ENCODE measurements at regions not wholly inside any gene's neighbourhood (a gene's known extent, or its start where the extent isn't known, plus 50 kb on each side); places are given as distances from the start of the nearest gene placed in this dataset.

DNA sequence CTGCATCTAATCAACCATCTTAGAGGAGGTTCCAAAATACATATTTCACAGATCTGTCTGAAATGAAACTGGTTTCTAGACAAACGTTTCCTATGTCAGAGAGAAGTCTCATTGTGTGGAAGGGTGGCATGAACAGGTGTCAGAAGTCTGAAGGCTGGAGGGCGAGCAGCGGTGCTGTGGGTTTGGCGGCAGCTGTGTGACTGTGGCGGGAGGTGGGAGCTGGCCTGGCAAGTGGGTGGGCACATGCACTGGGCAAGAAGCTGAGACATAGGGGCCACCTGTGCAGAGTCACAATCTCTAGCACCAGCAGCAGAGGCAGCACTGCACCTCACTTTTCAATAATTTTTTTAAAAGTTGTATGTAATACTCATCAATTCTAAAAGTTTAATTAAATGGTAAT, 346.3 kb downstream of the DSC3 start:
- TF ChIP-seq, protein P1, sequence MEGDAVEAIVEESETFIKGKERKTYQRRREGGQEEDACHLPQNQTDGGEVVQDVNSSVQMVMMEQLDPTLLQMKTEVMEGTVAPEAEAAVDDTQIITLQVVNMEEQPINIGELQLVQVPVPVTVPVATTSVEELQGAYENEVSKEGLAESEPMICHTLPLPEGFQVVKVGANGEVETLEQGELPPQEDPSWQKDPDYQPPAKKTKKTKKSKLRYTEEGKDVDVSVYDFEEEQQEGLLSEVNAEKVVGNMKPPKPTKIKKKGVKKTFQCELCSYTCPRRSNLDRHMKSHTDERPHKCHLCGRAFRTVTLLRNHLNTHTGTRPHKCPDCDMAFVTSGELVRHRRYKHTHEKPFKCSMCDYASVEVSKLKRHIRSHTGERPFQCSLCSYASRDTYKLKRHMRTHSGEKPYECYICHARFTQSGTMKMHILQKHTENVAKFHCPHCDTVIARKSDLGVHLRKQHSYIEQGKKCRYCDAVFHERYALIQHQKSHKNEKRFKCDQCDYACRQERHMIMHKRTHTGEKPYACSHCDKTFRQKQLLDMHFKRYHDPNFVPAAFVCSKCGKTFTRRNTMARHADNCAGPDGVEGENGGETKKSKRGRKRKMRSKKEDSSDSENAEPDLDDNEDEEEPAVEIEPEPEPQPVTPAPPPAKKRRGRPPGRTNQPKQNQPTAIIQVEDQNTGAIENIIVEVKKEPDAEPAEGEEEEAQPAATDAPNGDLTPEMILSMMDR (conservative IDR thresholded peaks at IDR 0.05; ENCODE audit: low read depth, low read length): no peak
- Histone ChIP-seq H3K27me3 (ENCODE audit: insufficient read depth, low read depth) (no peaks in the 10 kb centered on the region), H3K9ac (no peak overlapping the region), H3K4me1 (ENCODE audit: low read depth, poor library complexity, severe bottlenecking) (no peaks in the 10 kb centered on the region), H3K79me2 (ENCODE audit: insufficient read depth, low read depth) (no peaks in the 10 kb centered on the region), H3K36me3 (ENCODE audit: insufficient read depth) (no peaks in the 10 kb centered on the region), H3K27ac (no peak overlapping the region), H3K4me3 (IDR thresholded peaks at IDR 0.05; ENCODE audit: insufficient read depth, low read depth, low read length) (no peak overlapping the region), H3K4me2 (no peak overlapping the region), H2AFZ (ENCODE audit: low read depth) (no peak overlapping the region), H4K20me1 (ENCODE audit: insufficient read depth) (no peaks in the 10 kb centered on the region)

- no peak overlapping the region for H3K9ac ChIP-seq
- H3K27me3 ChIP-seq (ENCODE audit: insufficient read depth, low read depth): no peaks in the 10 kb centered on the region
- H3K36me3 ChIP-seq (ENCODE audit: insufficient read depth): no peaks in the 10 kb centered on the region
- H3K4me3 ChIP-seq (IDR thresholded peaks at IDR 0.05; ENCODE audit: insufficient read depth, low read depth, low read length): no peak overlapping the region
- no peak overlapping the region for H3K27ac ChIP-seq
- TF ChIP-seq, protein P1 (conservative IDR thresholded peaks at IDR 0.05; ENCODE audit: low read depth, low read length): no peak
- H2AFZ ChIP-seq (ENCODE audit: low read depth): no peak overlapping the region
- no peaks in the 10 kb centered on the region for H3K79me2 ChIP-seq (ENCODE audit: insufficient read depth, low read depth)
- H4K20me1 ChIP-seq (ENCODE audit: insufficient read depth): no peaks in the 10 kb centered on the region
- H3K4me2 ChIP-seq: no peak overlapping the region
- no peaks in the 10 kb centered on the region for H3K4me1 ChIP-seq (ENCODE audit: low read depth, poor library complexity, severe bottlenecking)
Observed at GRCh38 chr18:30694773-30695172, 347.8 kb downstream of the DSC3 start.

DNA sequence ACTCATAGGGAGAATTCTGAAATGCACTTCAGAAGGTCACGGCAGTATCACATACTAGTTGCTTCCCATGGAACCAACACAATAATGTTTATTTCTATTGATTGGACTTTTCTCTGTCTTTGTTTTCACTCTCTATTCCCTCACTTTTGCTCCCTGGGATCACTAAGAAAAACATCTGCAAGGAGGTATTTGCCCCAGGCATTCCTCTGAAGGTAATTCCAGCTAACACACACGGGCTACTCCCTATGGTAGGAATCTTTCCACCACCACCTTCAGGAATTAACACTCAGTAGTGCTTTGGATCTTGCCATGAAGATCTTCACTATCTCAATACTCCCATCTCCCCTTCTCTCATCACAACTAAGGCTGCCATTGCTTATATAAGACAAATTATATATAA, 353.3 kb downstream of the DSC3 start:
- Histone ChIP-seq H4K20me1 (ENCODE audit: insufficient read depth) (no peaks in the 10 kb centered on the region), H2AFZ (ENCODE audit: low read depth) (no peak overlapping the region), H3K27me3 (ENCODE audit: insufficient read depth, low read depth) (no peaks in the 10 kb centered on the region), H3K4me2 (no peak overlapping the region), H3K36me3 (ENCODE audit: insufficient read depth) (no peaks in the 10 kb centered on the region), H3K4me1 (ENCODE audit: low read depth, poor library complexity, severe bottlenecking) (no peaks in the 10 kb centered on the region), H3K27ac (no peak overlapping the region), H3K79me2 (ENCODE audit: insufficient read depth, low read depth) (no peaks in the 10 kb centered on the region), H3K4me3 (IDR thresholded peaks at IDR 0.05; ENCODE audit: insufficient read depth, low read depth, low read length) (no peak overlapping the region), H3K9ac (no peak overlapping the region)
- TF ChIP-seq, protein P1 (conservative IDR thresholded peaks at IDR 0.05; ENCODE audit: low read depth, low read length): no peak

DNA sequence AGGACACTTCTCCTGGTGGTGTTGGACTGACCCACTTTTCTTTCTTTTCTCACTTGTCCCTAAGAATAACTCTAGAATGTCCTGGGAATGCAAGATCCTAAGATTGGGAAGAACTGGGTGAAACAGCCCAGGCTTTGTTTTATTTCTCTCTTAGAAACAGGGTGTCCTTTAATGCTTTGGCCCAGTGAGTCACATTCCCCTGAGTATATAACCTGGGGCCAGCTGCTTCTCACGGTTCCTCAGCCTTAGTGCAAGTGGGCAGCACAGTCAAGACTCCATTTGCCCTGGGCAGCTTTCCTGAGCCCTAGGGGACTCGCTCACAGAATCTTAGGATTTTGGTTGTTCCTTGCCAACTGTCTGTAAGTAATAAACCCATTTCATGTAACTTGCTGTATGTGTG, 355.0 kb downstream of the DSC3 start:
- H3K27me3 ChIP-seq (ENCODE audit: insufficient read depth, low read depth): no peaks in the 10 kb centered on the region

More for the DNA sequence above, 355.0 kb downstream of the DSC3 start:
- H3K36me3 ChIP-seq (ENCODE audit: insufficient read depth): no peaks in the 10 kb centered on the region
- H3K27ac ChIP-seq: no peak overlapping the region
- no peak overlapping the region for H2AFZ ChIP-seq (ENCODE audit: low read depth)
- no peak overlapping the region for H3K9ac ChIP-seq
- TF ChIP-seq, protein P1 (conservative IDR thresholded peaks at IDR 0.05; ENCODE audit: low read depth, low read length): no peak
- H3K4me3 ChIP-seq (IDR thresholded peaks at IDR 0.05; ENCODE audit: insufficient read depth, low read depth, low read length): no peak overlapping the region
- no peaks in the 10 kb centered on the region for H3K4me1 ChIP-seq (ENCODE audit: low read depth, poor library complexity, severe bottlenecking)
- H3K4me2 ChIP-seq: no peak overlapping the region
- H4K20me1 ChIP-seq (ENCODE audit: insufficient read depth): no peaks in the 10 kb centered on the region
- H3K79me2 ChIP-seq (ENCODE audit: insufficient read depth, low read depth): no peaks in the 10 kb centered on the region
